GM21825 (cell line): ENCODE measurements at regions not wholly inside any gene's neighbourhood (a gene's known extent, or its start where the extent isn't known, plus 50 kb on each side); places are given as distances from the start of the nearest gene placed in this dataset.

ENCODE experiments used
- ATAC-seq: cut with Tn5 transposase; IDR thresholded peaks from one replicate; pipeline ENCODE4 v1.9.1; 2021; ENCODE audit warnings: mild to moderate bottlenecking, moderate library complexity; ENCODE audit not compliant: unreplicated experiment

DNA sequence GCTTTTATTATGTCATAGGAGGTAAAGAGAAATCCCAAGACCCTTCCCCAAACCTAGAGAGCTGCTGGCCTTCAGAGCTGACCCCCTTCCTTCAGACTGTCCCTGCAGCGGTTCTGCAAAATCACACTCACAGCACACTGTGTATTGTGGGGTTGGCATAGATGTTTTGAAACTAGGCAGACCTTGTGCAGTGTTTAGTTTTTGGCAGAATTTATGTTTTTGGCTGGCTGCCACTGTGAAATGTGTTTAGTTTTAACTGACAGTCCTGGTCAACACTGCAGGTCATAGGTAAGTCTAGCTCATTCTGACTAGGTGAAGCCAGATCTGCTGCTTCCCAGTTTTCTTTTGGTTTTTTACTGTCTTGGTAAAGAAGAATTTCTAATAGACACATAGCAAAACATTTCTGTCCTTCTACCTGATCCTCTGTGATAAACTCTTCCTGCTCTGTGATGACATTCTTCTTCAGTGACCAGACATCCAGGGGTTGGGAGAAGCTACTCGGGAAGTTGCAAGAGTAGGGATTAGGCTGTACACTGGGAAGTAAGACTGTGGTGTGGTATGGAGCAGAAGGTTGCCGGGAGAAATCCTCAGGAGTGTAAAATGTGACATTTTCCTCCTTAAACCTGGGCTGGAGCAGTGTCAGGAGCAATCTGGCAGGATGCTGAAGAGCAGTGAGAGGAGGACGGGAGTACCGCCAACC lies 209.6 kb upstream of the MCTP2 start:
- ATAC-seq = no peak

DNA sequence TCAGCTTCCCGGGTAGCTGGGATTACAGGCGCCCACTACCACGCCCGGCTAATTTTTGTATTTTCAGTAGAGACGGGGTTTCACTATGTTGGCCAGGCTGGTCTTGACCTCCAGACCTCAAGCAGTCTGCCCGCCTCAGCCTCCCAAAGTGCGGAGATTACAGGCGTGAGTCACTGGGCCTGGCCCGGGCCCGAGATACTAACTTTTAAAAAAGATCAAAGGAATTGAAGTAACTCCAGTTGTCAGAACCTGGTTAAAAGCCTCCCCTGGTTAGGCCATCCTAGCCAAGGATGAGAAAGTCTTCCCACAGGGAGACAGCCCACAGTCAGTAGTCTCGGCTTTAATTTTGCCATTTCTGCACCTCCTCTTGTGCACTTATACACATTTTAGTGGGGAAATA lies 212.3 kb upstream of the MCTP2 start:
- no peak for ATAC-seq

DNA sequence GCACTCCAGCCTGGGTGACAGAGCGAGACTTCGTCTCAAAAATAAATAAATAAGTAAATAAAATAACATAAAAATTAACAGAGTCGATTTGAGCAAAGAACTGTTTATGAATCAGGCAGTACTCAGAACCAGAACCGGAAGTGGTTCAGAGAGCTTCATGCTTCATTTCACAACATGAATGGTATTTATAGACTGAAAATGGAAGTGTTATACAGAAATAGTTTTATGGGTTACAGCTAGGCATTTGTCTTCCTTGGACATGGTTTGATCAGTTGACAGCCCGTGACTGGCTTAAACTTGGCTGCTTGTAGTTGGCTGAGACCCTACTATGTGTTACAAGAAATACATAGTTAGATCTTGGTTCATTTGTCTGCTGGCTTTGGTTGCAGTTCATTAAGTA lies 216.0 kb upstream of the MCTP2 start:
- no peak for ATAC-seq

DNA sequence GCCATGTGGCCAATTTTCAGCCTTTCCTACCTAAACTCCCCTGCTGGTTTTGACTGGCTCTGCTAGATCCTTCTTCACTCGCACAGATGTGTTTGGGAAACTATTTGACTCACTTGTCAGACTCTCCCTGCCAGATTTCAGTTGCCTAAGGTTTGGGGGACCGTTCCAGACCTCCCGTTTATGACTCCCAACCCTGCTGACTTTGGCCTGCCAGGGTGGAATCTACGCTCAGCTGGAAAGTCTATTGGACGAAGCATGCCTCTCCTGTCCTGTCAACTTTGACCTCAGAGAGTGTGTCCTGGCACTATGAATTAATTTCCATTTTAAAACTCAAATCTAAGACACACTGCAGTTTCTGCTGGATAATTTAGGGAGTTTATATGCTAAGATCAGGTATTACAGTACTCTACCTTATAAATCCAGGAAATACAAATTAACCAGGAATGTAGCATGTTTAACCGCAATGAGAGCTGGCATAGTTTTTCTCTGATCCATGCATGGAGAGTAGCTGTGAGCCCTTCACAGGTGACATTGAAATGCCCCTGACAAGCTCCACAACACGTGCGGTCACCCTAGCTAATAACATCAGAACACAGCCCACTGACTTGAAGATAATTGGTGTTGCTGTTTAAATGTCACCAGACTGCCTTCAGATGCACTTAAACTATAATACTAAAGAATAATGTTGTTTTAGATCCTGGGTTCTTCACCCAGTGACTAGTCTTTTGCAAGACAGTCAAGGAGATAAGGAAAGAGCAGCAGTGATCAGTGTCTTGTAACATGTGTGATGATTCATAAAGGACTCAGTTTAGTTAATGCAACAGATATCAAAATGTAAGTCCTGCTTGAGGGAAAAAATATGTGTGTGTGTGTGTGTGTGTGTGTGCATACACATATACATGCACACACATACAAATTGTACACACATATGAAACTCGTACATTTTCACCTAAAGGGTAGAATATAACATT lies 223.0 kb upstream of the MCTP2 start:
- ATAC-seq = no peak

DNA sequence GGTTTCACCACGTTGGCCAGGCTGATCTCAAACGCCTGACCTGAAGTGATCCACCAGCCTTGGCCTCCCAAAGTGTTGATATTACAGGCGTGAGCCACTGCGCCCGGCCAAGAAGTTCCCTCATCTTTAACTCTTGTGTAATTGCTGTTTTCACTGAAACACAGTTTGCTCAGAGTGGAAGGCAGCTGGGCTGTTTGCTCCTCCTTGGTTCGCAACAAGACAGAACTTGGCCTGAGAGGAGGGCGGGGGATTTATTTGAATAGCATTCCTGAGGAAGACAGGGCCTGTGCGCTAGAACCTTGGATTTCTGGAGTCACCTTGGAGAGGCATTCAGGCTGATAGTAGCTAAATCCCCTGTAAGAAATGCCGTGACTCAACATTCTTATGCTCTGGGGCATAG lies 226.7 kb upstream of the MCTP2 start:
- no peak for ATAC-seq

DNA sequence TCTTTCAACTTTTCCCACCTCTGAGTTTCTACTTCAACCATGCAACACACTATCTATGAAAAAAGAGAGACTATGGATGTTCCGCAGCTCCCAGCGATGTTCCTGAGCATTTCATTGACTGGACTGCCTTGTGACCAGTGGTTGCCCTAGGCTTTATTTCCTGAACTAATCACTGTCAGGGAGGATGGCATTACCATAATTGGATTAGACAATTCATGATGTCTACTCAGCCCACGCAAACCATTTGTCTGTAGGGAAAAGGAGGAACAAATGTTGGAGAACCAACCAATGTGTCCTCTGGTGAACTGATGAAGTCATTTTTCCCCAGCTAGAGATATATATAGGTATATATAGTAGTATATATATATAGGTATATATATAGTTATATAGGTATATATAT lies 229.3 kb upstream of the MCTP2 start:
- no peak for ATAC-seq

DNA sequence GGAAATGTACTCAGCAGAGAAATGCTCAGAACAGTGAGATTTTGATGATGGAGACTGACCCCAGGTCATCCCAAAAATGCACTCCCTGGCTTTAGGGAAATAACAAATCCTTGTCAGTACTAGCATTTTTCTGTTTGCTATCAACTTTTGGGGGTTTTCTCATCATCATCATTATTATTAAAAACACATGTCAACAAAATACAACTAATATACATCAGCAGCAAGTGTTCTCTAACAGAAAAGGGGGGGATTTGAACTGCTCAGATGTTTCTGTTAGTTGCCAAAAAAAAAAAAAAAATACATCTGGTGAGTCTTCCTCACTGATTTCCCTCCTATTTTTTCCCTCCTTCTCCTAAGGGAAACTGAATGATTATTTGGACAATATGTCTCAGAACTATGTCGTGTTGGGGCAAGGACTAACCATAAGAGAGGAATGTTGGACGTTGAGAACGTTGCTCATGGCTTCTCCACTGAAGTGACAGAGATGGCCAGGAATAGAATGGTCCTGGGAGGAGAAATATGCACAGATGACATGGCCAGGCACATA lies 230.0 kb upstream of the MCTP2 start:
- no peak for ATAC-seq

DNA sequence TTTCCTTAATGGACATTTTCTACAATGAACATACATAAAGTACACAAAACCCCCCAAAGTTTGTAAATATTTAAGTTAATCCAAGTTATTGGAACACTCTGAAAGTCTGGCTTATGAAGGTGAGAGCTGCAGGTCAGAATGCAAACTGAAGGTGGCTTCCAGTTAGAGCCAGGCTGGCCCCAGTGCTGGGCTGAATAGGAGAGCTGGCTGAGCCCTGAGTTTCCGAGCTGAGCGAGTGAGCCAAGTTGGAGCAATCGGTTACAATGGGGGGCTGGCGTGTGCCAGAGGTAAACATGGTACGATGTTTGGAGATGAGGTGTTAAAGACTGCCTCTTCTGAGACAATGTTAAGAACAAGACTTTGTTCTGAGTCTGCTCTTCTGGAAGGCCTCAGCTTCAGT lies 230.8 kb upstream of the MCTP2 start:
- no peak for ATAC-seq

DNA sequence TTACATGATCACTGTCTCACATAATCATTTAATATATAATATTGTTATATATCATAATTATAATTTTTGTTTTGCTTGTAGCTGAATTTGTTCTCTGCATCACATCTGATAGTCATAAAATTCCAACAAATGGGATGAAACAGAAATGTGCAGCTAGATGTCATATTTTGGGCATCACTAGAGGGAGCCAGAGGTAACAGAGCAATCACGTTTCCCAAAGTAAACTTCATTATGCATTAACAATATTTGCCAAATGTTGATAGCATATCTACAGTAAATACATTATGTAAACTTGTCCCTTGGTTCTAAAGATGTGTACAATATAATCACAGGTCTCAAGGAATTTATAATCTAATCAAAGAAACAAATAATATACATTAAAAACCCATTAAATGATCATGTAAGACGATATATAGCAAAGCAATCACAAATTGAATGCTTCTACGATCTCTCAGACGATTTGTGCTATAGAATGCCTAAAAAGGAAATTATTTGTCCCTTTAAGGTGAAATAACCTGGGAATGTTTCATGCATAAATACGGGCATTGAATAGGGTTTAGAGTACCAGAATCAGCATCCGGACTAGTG lies 234.2 kb upstream of the MCTP2 start:
- no peak for ATAC-seq

DNA sequence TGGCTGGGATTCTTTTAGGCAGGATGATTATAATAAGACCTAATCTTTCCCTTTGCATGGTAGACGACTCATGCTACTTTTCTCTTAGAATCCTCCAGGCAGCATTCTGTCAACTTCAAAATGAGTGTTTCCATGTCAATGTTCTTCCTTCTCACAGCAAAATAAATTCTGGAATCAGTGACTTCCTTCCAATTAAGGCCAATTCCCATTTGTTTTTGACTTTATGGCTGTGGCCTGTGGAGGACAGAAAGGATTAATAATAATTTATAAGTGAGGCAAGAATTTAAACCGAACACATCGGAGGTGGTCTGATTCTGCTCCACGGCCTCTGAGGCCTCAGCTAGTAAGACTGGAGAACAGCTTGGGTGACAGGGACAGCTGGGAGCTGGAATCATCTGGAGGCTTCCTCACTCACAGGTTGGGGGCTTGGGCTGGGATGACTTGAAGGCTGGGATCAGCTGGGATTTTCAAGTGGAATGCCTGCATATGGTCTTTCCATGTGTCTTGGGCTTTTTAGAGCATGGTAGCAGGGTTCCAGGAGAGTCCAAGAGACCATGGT lies 241.8 kb upstream of the MCTP2 start:
- no peak for ATAC-seq

DNA sequence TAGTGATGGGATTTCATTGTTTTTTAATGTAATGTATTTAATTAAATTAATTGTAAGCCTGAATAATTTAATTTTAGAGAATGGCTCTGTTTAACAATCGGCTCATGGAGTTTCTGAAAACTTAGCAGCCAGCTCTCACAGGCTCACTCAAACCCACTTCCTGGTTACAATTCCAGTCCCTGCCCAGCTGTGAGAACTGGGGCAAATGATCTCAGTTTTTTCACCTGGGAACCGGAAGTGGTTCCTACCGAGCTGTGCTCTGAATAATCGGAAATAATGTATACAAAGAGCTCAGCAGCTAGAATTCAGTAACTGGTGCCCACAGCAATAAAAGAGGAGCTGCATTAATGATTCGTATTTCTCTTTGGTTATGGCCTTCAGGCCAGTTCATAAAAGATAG lies 244.3 kb upstream of the MCTP2 start:
- peak; percentile 68 for ATAC-seq

DNA sequence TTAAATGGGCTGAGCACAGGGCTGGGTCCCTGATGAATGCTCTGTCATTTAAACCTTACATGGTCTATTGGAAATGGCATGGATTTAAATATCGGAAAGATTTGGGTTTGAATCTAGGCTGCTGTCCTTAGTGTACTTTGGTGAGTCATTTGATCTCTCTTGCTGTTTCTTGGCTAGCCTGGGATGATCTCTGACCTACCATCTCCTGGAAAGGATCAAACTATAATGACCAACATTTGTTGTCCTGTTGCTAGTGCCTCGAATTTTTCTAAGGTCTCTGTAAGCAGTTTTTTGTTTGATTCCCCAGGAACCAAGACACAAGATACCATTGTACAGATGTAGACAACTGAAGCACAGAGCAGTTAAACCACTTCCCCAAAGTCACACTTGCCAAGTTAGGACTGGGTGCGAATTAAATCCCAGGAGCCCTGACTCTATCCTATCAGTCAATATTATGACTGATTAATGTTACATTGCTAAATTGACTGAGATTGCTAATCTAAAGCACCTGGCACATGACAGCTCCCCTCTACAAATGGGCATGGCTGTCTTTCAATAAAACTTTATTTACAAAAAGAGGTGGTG lies 244.9 kb upstream of the MCTP2 start:
- no peak for ATAC-seq

DNA sequence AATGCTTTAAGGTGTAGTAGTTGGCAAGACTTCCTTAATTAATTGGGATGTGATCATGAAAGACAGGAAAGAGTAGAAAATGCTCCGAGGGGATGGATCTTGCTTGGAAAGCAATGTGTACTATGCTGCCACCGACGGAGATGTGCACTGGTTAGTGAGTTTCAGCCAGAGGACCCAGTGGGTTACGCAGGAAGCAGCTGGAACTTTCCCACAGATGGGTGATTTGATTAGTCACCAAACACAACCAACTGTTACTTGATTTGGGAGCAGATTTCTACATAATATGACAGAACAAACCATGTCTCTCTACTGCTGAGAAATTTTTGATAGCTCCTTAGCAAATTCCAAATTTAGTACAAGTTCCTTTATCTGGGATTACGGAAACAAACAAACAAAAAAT lies 245.4 kb upstream of the MCTP2 start:
- no peak for ATAC-seq

DNA sequence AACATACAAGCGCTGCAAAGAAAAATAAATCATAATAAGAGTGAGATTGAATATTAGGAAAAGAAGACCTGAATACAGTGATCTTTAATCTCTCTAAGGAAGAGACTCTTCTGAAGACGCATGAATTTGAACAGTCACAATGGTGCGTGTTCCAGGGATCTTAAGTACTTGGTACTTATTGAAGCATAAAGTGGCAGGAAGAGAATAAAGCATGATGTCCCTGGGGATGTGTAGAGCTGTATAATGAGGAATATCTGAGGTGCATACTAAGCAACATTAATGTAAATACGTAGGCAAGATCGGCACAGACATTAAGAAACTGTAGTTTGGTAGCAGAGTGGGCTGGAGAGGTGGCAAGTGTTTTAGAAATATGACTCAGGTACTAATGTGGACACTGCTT lies 246.2 kb upstream of the MCTP2 start:
- ATAC-seq = no peak

DNA sequence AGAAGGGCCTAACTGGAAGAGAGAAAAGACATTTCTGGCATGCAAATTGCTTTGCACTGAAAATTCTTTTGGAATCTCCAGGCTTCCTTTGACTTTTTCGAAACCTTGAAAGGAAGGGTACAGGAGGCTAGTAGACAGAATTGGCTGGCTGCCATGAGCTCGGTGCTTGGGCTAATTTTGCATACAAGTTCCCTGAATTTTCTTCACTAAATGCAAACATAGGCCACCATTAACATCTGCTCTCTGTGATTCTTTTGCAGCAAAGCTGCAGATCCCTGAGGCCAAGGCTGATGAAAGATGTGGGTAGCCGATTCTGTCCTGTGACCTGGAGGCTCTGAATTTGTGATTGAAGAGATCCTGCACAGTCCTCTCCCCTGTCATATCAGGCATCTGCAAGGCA lies 247.8 kb upstream of the MCTP2 start:
- ATAC-seq = no peak

DNA sequence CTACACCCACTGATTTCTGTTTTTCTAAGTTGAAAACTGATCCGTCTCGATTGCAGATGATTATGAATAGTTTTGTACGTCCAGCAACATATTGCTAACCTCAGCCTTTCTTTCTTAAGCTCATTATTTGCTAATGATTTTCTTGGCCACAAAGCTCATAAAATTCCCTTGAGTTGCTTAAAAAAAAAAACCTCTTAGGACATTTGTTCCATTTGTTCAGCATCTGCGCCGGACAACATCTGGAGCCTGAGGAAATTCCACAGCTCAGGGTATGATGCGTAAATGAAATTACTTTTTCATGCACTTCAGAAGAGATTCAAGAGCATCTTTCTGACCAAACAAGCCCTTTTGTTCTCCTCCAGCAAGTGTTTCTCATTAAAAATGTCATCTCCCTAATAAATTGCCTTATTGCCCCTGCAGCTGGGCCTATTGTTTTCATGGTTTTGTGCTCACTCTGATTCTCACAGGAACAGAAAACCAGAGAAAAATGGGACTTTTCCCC lies 249.1 kb upstream of the MCTP2 start:
- no peak for ATAC-seq

DNA sequence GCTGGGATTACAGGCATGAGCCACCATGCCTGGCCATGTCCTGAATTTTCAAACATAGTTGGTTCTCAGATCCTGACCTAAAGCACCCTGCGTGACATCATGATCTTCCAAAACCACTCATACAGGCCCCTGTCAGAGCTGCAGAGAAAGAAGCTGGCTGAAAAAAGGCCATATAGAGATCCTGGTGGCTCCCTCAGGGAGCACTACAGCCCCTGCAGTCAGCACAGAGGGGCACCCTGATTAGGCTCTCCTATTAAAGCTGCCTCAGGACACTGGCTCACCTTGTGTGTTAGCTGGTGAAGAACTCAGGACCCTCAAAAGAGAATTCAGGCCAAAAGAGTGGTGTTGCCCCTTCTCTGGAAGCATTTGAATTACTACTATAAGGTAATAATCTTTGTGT lies 249.7 kb upstream of the MCTP2 start:
- no peak for ATAC-seq

DNA sequence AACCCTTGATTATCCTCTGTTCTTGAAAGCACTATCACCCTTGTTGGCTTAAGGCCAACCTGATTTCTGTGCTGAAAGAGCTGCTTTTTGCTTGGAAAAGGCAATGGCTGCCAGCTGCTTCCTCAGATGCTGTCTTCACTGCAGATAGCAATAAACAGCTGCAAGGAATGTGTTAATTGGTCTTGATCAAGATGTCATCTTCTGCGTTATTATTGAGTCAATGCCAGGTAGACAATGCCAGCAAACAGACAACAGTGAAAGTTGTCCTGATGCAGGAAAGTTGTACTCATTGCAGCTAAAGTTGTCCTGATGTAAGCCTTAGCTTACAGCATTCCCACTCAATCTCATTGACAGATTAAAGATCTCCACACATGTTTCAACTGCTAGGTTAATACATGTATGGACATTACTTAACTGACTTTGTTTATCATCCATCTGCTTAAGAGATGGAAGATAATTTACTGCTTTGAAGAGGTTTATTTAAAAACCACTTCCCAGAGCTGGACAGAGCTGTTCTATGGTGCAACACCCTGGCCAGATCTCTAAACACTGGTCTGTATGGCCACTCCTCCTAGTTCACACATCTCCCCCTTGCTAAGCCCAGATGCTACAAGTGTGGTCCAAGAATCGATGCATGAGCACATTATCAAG lies 251.0 kb upstream of the MCTP2 start:
- no peak for ATAC-seq

DNA sequence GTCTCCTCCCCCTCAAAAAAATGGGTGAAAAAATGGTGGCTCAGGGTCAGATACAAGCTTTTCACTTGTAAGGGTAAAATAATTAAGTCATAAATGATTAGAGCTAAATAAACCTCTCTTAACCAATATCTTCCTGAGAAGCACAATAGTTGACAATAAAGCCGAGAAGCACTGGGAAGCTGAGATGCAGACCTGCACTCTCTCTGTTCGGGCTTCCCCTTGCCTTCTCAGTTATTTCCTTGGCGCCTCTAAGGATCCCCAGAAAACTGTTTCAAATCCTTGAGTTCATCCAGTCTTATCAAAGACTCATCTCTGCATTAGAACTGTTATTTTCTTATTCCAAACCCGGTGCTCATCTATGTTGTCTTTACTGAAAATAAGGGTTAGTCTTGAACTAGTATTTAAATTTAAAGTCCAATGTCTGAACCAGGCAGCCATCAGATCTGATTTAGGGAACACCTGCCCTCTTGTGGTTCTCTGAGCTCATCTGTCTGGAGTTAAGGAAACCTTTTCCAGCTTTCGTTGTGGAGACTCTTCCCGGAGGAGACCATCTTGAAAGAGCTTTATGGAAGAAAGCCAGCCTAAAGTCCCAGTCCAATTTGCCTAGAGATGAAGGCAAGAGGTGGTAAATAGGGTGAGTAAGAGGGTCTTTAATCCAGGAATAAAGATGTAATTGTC lies 256.4 kb upstream of the MCTP2 start:
- no peak for ATAC-seq

DNA sequence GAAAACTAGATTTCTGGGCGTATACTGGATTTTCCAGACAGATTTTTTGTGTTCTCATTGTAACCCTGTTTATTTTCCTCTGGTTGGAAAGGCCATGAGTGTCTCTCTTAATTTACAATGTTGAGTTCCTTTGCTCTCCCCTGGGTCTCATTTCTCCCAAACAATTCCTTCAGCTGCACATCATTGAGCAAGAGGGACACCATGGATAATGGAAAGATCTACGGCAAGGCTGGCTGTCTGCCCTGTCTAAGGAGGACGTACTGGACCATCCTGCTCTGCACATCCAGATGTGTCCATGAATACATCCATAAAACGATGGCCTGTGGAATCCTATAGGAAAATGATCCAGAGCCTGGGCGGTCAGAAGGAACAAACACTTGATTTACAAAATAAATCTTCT lies 258.1 kb upstream of the MCTP2 start:
- ATAC-seq = no peak
